ENCODE measurements at regions not wholly inside any gene's neighbourhood (a gene's known extent, or its start where the extent isn't known, plus 50 kb on each side); places are given as distances from the start of the nearest gene placed in this dataset.

DNA sequence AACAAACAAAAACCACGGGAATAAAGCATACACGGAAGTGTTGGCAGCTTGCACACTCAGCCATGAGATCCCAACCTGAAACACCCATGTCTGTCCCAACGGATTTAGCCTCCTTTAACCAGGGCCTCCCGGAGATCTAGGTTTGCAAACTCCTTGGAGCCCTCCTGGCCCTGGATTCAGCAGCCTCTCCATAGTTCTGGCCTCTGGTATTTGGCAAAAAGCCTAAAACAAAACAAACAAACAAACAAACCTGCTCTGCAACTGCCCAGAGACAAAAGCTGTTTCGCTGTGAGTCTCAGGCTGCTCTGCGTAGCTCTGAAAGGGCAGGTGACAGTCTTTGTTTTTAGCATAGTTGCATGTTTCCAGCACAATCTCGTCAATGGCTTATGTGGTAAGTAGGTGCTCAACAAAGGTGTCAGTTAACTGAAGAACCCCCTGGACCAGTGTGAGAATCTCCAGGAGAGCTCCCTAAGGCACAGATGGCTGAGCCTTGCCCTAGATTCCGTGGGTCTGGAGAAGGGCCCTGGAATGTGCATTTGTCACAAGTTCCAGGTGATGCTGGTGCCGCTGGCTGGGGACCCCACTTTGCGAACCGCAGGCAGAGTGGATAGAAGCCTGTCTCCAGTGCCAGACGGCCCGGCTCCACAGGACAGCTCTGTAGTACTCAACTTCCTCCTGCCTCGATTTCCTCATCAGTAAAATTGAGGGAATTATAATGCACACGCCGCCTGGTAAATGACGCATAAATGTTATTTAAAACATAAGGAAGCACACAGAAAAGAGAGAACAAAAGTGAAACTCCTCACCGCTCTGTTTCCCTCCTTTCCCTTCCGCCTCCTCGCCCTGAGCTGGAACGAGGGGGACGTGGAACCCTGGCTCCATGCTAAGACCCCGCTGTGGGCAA lies 86.2 kb downstream of the RIPK4 start:
- DNase-seq (ENCODE audit: low spot score) (no peak), FAIRE-seq (no peak), ATAC-seq (no peak)
- Histone ChIP-seq H3K4me1 (ENCODE audit: insufficient read depth, low read length) (peaks cover 69% of the 10 kb centered on the region), H3K9ac (ENCODE audit: insufficient read depth, low read depth, low read length) (no peak overlapping the region), H2AFZ (ENCODE audit: low read length) (no peak overlapping the region), H3K4me2 (ENCODE audit: low read depth, low read length) (peak overlapping the region; percentile 20; the same call in 1 of the 2 replicates), H3K36me3 (replicated peaks in 1 of 2; ENCODE audit: control insufficient read depth in 1 of 2, insufficient read depth in 2 of 2, low read length in 2 of 2) (no peaks in the 10 kb centered on the region), H4K20me1 (ENCODE audit: insufficient read depth, low read length) (no peaks in the 10 kb centered on the region), H3K9me3 (ENCODE audit: low read length) (no peaks in the 10 kb centered on the region), H3K27ac (ENCODE audit: extremely low read length, insufficient read depth, low read length) (no peak overlapping the region), H3K79me2 (ENCODE audit: insufficient read depth, low read length) (no peaks in the 10 kb centered on the region), H3K4me3 (replicated peaks in 1 of 3; ENCODE audit: insufficient read depth in 1 of 3, low read depth in 2 of 3, low read length in 3 of 3) (no peak overlapping the region), H3K27me3 (ENCODE audit: control insufficient read depth in 1 of 2, insufficient read depth in 2 of 2, low read length in 2 of 2) (peaks cover 2 to 32% of the 10 kb centered on the region in 2 experiments; a peak in 4 of 5 replicates)
- in situ Hi-C loops (cut with HindIII; ENCODE audit: extremely low pct_ligation_motif_present, low pct_unique_long_range_greater_than_20kb) (no loop called here), intact Hi-C loops (cut with micrococcal nuclease; ENCODE audit: unreplicated experiment) (no loop called here)
- POLR2A ChIA-PET = no interaction called here
- WGBS (ENCODE audit: low lambda C conversion rate) = 50% methylated on average over 22 of the region's 23 CpGs
- CTCF ChIA-PET (ENCODE audit: low intra/inter-chr PET ratio, low total read pairs) = no interaction called here
- no TSS peak for BruUV-seq (replicated peaks)
- TF ChIP-seq ZNF20 (CRISPR knock-in tag; IDR thresholded peaks at IDR 0.05) (no peak), FOXA1 (IDR thresholded peaks at IDR 0.05) (no peak), FOXA1 (CRISPR knock-in tag; IDR thresholded peaks at IDR 0.05) (no peak), JARID2 (CRISPR knock-in tag; IDR thresholded peaks at IDR 0.05; ENCODE audit: insufficient replicate concordance) (no peak), ZNF776 (CRISPR knock-in tag; IDR thresholded peaks at IDR 0.05) (no peak), RORA (CRISPR knock-in tag; IDR thresholded peaks at IDR 0.05) (no peak), ZNF878 (CRISPR knock-in tag; IDR thresholded peaks at IDR 0.05) (no peak), THYN1 (CRISPR knock-in tag; IDR thresholded peaks at IDR 0.05; ENCODE audit: borderline replicate concordance, low read depth) (no peak), NAIF1 (CRISPR knock-in tag; IDR thresholded peaks at IDR 0.05; ENCODE audit: borderline replicate concordance) (no peak), ZNF670 (CRISPR knock-in tag; IDR thresholded peaks at IDR 0.05; ENCODE audit: borderline replicate concordance) (no peak)
- TF ChIP-seq, protein P1, sequence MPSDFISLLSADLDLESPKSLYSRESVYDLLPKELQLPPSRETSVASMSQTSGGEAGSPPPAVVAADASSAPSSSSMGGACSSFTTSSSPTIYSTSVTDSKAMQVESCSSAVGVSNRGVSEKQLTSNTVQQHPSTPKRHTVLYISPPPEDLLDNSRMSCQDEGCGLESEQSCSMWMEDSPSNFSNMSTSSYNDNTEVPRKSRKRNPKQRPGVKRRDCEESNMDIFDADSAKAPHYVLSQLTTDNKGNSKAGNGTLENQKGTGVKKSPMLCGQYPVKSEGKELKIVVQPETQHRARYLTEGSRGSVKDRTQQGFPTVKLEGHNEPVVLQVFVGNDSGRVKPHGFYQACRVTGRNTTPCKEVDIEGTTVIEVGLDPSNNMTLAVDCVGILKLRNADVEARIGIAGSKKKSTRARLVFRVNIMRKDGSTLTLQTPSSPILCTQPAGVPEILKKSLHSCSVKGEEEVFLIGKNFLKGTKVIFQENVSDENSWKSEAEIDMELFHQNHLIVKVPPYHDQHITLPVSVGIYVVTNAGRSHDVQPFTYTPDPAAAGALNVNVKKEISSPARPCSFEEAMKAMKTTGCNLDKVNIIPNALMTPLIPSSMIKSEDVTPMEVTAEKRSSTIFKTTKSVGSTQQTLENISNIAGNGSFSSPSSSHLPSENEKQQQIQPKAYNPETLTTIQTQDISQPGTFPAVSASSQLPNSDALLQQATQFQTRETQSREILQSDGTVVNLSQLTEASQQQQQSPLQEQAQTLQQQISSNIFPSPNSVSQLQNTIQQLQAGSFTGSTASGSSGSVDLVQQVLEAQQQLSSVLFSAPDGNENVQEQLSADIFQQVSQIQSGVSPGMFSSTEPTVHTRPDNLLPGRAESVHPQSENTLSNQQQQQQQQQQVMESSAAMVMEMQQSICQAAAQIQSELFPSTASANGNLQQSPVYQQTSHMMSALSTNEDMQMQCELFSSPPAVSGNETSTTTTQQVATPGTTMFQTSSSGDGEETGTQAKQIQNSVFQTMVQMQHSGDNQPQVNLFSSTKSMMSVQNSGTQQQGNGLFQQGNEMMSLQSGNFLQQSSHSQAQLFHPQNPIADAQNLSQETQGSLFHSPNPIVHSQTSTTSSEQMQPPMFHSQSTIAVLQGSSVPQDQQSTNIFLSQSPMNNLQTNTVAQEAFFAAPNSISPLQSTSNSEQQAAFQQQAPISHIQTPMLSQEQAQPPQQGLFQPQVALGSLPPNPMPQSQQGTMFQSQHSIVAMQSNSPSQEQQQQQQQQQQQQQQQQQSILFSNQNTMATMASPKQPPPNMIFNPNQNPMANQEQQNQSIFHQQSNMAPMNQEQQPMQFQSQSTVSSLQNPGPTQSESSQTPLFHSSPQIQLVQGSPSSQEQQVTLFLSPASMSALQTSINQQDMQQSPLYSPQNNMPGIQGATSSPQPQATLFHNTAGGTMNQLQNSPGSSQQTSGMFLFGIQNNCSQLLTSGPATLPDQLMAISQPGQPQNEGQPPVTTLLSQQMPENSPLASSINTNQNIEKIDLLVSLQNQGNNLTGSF (CRISPR knock-in tag; IDR thresholded peaks at IDR 0.05) = no peak
- TF ChIP-seq, protein P2, sequence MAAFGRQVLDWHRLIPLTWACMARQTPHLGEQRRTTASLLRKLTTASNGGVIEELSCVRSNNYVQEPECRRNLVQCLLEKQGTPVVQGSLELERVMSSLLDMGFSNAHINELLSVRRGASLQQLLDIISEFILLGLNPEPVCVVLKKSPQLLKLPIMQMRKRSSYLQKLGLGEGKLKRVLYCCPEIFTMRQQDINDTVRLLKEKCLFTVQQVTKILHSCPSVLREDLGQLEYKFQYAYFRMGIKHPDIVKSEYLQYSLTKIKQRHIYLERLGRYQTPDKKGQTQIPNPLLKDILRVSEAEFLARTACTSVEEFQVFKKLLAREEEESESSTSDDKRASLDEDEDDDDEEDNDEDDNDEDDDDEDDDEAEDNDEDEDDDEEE (CRISPR knock-in tag; IDR thresholded peaks at IDR 0.05) = no peak
- TF ChIP-seq, protein P3, sequence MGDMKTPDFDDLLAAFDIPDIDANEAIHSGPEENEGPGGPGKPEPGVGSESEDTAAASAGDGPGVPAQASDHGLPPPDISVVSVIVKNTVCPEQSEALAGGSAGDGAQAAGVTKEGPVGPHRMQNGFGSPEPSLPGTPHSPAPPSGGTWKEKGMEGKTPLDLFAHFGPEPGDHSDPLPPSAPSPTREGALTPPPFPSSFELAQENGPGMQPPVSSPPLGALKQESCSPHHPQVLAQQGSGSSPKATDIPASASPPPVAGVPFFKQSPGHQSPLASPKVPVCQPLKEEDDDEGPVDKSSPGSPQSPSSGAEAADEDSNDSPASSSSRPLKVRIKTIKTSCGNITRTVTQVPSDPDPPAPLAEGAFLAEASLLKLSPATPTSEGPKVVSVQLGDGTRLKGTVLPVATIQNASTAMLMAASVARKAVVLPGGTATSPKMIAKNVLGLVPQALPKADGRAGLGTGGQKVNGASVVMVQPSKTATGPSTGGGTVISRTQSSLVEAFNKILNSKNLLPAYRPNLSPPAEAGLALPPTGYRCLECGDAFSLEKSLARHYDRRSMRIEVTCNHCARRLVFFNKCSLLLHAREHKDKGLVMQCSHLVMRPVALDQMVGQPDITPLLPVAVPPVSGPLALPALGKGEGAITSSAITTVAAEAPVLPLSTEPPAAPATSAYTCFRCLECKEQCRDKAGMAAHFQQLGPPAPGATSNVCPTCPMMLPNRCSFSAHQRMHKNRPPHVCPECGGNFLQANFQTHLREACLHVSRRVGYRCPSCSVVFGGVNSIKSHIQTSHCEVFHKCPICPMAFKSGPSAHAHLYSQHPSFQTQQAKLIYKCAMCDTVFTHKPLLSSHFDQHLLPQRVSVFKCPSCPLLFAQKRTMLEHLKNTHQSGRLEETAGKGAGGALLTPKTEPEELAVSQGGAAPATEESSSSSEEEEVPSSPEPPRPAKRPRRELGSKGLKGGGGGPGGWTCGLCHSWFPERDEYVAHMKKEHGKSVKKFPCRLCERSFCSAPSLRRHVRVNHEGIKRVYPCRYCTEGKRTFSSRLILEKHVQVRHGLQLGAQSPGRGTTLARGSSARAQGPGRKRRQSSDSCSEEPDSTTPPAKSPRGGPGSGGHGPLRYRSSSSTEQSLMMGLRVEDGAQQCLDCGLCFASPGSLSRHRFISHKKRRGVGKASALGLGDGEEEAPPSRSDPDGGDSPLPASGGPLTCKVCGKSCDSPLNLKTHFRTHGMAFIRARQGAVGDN (CRISPR knock-in tag; IDR thresholded peaks at IDR 0.05) = no peak

Measured in HepG2 (cell line).